Upper lobe of right lung (tissue), 1 donor: ENCODE measurements at regions not wholly inside any gene's neighbourhood (a gene's known extent, or its start where the extent isn't known, plus 50 kb on each side); places are given as distances from the start of the nearest gene placed in this dataset.
"Not testable (repeated sequence)": the region's sequence is repeated elsewhere in the genome, so short reads cannot be mapped to it uniquely, and the experiment has no call there.

ENCODE experiments used
- ATAC-seq: fragments of 200-7000 bp; cut with Tn5 transposase; one replicate; pipeline ENCODE4 v1.9.1; 2020; ENCODE audit warnings: mild to moderate bottlenecking, moderate library complexity
- DNase-seq: peaks from one replicate; pipeline ENCODE4 v3.0.0-alpha.2; 2020
- H3K27ac ChIP-seq: fragments of 200-600 bp; one replicate; pipeline ENCODE4 v1.8.0; 2022
- H3K27me3 ChIP-seq: fragments of 200-600 bp; one replicate; pipeline ENCODE4 v1.8.0; 2022; ENCODE audit warnings: mild to moderate bottlenecking
- H3K36me3 ChIP-seq: fragments of 200-600 bp; one replicate; pipeline ENCODE4 v1.8.0; 2022
- H3K4me1 ChIP-seq: fragments of 200-600 bp; one replicate; pipeline ENCODE4 v1.8.0; 2022
- H3K4me3 ChIP-seq: fragments of 200-600 bp; one replicate; pipeline ENCODE4 v1.8.0; 2022; ENCODE audit warnings: mild to moderate bottlenecking
- H3K9me3 ChIP-seq: fragments of 200-600 bp; one replicate; pipeline ENCODE4 v1.8.0; 2022
- intact Hi-C: fragments of 100-400 bp; cut with DNase I; formaldehyde crosslinking; loops from one replicate; pipeline ENCODE4 v1.11.0; 2022
- TF ChIP-seq, protein P1 (sequence below): fragments of 200-600 bp; IDR thresholded peaks from one replicate; pipeline ENCODE4 v1.8.0; 2022; ENCODE audit warnings: antibody characterized with exemption
- donor health status: DM: no; HTN: yes; CAD: no; lungs with severe emphysema.

DNA sequence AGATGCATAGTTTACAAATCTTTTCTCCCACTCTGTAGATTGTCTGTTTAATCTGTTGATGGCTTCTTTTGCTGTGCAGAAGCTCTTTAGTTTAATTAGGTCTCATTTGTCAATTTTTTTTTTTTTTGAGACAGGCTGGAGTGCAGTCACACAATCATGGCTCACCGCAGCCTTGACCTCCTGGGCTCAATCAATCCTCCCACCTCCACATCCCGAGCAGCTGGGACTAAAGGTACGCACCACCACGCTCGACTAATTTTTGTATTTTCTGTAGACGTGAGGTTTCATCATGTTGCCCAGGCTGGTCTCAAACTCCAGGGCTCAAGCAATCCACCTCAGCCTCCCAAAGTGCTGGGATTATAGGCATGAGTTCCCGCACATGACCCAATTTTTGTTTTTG, 1655.8 kb downstream of the REEP3 start:
- H3K36me3 ChIP-seq: no peaks in the 10 kb centered on the region
- ATAC-seq (no peak), DNase-seq (no peak)
- H3K27ac ChIP-seq: no peak overlapping the region
- H3K4me1 ChIP-seq: no peaks in the 10 kb centered on the region
- no peaks in the 10 kb centered on the region for H3K9me3 ChIP-seq
- no peaks in the 10 kb centered on the region for H3K27me3 ChIP-seq
- intact Hi-C loops: no loop called here
- TF ChIP-seq, protein P1, sequence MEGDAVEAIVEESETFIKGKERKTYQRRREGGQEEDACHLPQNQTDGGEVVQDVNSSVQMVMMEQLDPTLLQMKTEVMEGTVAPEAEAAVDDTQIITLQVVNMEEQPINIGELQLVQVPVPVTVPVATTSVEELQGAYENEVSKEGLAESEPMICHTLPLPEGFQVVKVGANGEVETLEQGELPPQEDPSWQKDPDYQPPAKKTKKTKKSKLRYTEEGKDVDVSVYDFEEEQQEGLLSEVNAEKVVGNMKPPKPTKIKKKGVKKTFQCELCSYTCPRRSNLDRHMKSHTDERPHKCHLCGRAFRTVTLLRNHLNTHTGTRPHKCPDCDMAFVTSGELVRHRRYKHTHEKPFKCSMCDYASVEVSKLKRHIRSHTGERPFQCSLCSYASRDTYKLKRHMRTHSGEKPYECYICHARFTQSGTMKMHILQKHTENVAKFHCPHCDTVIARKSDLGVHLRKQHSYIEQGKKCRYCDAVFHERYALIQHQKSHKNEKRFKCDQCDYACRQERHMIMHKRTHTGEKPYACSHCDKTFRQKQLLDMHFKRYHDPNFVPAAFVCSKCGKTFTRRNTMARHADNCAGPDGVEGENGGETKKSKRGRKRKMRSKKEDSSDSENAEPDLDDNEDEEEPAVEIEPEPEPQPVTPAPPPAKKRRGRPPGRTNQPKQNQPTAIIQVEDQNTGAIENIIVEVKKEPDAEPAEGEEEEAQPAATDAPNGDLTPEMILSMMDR: no peak
- no peak overlapping the region for H3K4me3 ChIP-seq

DNA sequence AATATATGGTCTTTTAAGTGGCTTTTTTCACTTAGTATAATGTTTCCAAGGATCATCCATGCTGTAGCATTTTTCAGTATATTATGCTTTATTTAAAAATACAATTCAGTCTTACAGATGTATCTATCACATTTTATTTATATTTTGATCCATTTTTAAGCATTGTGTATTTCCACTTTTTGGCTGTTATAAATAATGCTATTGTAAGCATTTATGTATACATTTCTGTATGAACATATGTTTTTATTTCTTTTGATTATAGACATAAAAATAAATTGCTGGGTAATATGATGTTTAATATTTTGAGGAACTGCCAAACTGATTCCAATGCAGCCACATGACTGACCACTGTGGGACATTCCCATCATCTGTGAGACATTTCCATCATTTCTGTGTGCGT, 1662.0 kb downstream of the REEP3 start:
- no peak for DNase-seq
- Histone ChIP-seq H3K4me1 (no peaks in the 10 kb centered on the region), H3K27me3 (no peaks in the 10 kb centered on the region), H3K9me3 (no peaks in the 10 kb centered on the region), H3K27ac (no peak overlapping the region), H3K36me3 (no peaks in the 10 kb centered on the region), H3K4me3 (no peak overlapping the region)
- intact Hi-C loops: no loop called here
- TF ChIP-seq, protein P1: no peak
- ATAC-seq: no peak

DNA sequence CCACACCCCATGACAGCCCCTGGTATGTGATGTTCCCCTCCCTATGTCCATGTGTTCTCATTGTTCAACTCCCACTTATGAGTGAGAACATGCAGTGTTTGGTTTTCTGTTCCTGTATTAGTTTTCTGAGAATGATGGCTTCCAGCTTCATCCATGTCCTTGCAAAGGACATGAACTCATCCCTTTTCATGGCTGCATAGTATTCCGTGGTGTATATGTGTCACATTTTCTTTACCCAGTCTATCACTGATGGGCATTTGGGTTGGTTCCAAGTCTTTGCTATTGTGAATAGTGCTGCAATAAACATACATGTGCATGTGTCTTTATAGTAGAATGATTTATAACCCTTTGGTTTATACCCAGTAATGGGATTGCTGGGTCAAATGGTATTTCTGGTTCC, 1665.5 kb downstream of the REEP3 start:
- ATAC-seq, H3K36me3 ChIP-seq, H3K4me3 ChIP-seq, intact Hi-C loops, H3K27me3 ChIP-seq, H3K9me3 ChIP-seq, DNase-seq, H3K4me1 ChIP-seq, H3K27ac ChIP-seq: not testable (repeated sequence)

DNA sequence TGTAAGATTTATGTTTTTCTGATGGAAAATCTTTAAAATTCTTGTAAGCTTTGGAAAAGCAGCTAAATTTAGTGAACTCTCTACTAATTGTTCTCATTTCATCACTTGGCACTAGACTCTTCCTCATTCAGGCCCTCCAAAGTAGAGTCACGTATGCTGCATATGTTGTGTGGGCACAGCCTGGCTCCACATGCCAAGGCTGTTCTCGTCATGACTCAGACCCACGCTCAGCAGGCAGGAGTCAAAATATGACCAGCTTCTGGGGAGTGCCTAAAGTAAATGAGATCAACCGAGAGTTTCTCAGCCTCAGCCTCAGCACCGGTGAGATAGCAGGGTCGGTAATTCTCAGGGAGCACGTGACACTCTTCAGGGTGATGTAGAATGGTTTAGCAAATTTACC, 1672.9 kb downstream of the REEP3 start:
- Histone ChIP-seq H3K27ac (no peak overlapping the region), H3K27me3 (no peaks in the 10 kb centered on the region), H3K36me3 (no peaks in the 10 kb centered on the region), H3K4me1 (no peaks in the 10 kb centered on the region), H3K4me3 (no peak overlapping the region), H3K9me3 (no peaks in the 10 kb centered on the region)
- TF ChIP-seq, protein P1: no peak
- no peak for DNase-seq
- intact Hi-C loops: no loop called here
- no peak for ATAC-seq

DNA sequence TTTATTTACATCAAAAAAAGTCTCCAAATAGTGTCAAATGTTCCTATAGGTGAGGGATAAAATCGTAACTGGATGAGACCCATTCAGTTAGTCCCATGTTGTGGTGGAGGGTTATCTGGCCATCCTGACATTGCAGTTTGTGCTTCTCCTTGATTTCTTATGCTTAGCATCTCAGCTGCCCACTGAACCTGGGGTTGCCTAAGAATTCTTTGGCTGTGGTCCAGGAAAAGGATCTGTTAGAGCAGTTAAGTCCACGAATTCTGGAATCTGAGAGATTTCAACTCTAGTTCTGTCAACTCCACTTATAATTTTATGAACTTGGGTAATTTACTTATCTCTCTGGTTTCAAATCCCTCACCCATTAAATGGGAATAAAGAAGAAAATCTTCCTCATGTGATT, 1673.4 kb downstream of the REEP3 start:
- Histone ChIP-seq H3K4me3 (no peak overlapping the region), H3K27me3 (no peaks in the 10 kb centered on the region), H3K4me1 (no peaks in the 10 kb centered on the region), H3K9me3 (no peaks in the 10 kb centered on the region), H3K27ac (no peak overlapping the region), H3K36me3 (no peaks in the 10 kb centered on the region)
- TF ChIP-seq, protein P1: no peak
- DNase-seq (no peak), ATAC-seq (no peak)
- intact Hi-C loops: no loop called here

DNA sequence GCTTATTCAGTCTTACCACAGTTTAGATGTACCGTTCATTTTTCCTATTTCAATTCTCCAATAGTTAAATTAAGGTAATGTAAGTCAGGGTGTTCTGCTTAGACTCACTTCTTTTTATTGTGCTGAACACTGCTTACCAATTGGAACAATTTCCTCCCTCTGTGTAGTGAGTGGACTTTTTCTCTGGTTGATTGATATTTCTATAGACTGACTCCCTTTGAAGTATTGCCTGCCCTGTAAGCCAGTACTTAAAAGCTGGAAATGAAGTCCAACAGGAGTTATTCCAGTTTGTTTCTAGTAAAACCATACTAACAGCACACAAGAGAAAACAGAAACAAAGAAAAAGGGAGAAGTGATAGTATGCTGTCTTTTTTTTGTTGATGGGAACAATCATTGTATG, 1674.9 kb downstream of the REEP3 start:
- DNase-seq: no peak
- intact Hi-C loops: no loop called here
- TF ChIP-seq, protein P1: no peak

More for the DNA sequence above, 1674.9 kb downstream of the REEP3 start:
- no peak for ATAC-seq
- no peaks in the 10 kb centered on the region for H3K36me3 ChIP-seq
- H3K4me3 ChIP-seq: no peak overlapping the region
- H3K9me3 ChIP-seq: no peaks in the 10 kb centered on the region
- no peak overlapping the region for H3K27ac ChIP-seq
- H3K27me3 ChIP-seq: no peaks in the 10 kb centered on the region
- no peaks in the 10 kb centered on the region for H3K4me1 ChIP-seq
